Activated T-cell treated with anti-CD3 and anti-CD28 coated beads, Interleukin-2, amount 50 U/mL, for 4 hours (primary cell): ENCODE measurements at regions not wholly inside any gene's neighbourhood (a gene's known extent, or its start where the extent isn't known, plus 50 kb on each side); places are given as distances from the start of the nearest gene placed in this dataset.
"Not testable (repeated sequence)": the region's sequence is repeated elsewhere in the genome, so short reads cannot be mapped to it uniquely, and the experiment has no call there.

Experiments used
- ATAC-seq, 2 donors: fragments of 200-7000 bp; cut with Tn5 transposase; one replicate each; pipeline ENCODE4 v1.10.0; 2021
- DNase-seq: peaks from one replicate; pipeline ENCODE4 v3.0.0-alpha.2; 2020
- H3K27me3 Mint-ChIP-seq: one replicate; pipeline ENCODE4 v1.8.0; 2021; ENCODE audit warnings: low read depth, mixed read lengths
- H3K36me3 Mint-ChIP-seq: one replicate; pipeline ENCODE4 v1.8.0; 2022; ENCODE audit warnings: mixed read lengths; ENCODE audit not compliant: insufficient read depth
- H3K4me1 Mint-ChIP-seq: one replicate; pipeline ENCODE4 v1.8.0; 2021; ENCODE audit warnings: low read depth, mixed read lengths
- H3K4me3 Mint-ChIP-seq: one replicate; pipeline ENCODE4 v1.8.0; 2021; ENCODE audit warnings: mild to moderate bottlenecking, moderate library complexity, mixed read lengths
- H3K9me3 Mint-ChIP-seq: one replicate; pipeline ENCODE4 v1.8.0; 2021; ENCODE audit warnings: mixed read lengths

DNA sequence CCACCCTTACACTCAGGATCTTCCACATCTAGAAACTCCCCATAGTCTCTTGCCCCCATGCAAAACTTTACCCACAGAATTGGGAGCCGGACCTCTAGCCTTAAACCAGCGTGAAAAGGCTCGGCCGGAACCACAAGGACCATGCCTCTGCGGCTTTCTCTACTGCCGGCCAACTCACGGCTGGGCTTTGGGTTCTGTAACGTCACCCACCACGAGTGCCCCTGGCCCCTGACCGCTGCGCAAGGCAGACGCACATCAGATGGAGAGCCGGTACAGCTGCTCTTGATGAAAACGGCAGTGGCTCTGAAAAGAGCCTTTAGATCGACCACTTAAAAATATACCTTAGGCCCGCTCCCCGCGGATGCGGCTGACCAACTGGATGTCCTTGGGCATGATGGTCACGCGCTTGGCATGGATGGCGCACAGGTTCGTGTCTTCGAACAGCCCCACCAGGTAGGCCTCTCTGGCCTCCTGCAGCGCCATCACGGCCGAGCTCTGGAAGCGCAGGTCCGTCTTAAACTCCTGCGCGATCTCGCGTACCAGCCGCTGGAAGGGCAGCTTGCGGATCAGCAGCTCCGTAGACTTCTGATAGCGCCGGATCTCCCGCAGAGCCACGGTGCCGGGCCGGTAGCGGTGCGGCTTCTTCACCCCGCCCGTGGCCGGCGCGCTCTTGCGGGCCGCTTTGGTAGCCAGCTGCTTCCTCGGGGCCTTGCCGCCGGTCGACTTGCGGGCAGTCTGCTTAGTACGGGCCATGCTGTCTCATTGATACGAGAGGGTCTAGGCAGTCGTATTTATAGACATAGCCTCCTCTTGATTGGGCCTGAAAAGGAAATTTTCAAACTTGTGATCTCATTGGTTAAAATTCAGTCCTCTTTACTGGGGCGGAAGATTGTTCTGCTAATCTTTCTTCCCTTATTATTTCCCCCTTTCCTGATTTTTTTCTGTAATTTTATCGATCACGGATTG, 66.3 kb downstream of the FAM72C start:
- DNase-seq, H3K4me1 Mint-ChIP-seq, H3K36me3 Mint-ChIP-seq, H3K9me3 Mint-ChIP-seq, H3K27me3 Mint-ChIP-seq: not testable (repeated sequence)
- peak overlapping the region; percentile 57 for H3K4me3 Mint-ChIP-seq
- ATAC-seq = peak; percentile 38 to 53

DNA sequence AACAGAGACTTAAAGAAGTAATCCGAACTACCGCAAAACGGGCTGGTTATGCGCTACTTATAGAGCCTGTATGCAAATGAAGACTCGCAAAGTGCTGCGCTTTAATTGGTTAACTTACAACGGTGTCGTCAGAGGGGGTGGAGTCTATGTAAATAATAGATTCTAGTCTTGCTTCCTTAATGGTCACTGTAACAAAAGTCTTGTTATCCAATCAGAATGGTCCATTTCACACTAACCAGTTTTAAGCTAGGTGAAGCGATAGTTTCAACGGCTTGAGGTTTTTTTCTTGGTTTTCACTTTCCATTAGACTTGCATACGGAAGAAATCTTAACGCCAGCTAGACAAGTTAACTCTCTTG, 67.2 kb downstream of the FAM72C start:
- not testable (repeated sequence) for H3K4me1 Mint-ChIP-seq, H3K4me3 Mint-ChIP-seq, DNase-seq, H3K27me3 Mint-ChIP-seq, H3K9me3 Mint-ChIP-seq, H3K36me3 Mint-ChIP-seq
- peak; percentile 70 to 71 for ATAC-seq

DNA sequence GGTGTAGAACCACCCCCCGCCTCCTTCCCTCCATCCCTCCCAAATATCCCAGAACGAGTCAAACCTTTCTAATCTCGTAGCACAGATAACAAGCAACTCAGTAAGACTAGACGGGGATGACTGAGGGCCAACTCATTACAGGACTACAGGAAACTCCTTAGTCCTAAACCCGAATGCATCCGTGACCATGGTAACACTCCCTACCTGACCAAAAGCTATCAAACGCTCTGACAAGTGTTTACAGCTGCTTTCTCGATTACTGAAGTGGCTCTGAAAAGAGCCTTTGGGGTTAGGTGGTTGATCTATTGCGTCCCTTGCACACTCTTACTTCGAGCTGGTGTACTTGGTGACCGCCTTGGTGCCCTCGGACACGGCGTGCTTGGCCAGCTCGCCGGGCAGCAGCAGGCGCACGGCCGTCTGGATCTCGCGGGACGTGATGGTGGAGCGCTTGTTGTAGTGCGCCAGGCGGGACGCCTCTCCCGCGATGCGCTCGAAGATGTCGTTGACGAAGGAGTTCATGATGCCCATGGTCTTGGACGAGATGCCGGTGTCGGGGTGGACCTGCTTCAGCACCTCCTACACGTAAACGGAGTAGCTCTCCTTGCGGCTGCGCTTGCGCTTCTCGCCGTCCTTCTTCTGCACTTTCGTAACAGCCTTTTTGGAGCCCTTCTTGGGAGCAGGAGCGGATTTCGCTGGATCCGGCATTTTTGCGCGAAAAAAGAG, 67.7 kb downstream of the FAM72C start:
- not testable (repeated sequence) for H3K9me3 Mint-ChIP-seq, H3K4me1 Mint-ChIP-seq, H3K4me3 Mint-ChIP-seq, H3K27me3 Mint-ChIP-seq, DNase-seq, H3K36me3 Mint-ChIP-seq
- peak; percentile 33 to 38 for ATAC-seq

DNA sequence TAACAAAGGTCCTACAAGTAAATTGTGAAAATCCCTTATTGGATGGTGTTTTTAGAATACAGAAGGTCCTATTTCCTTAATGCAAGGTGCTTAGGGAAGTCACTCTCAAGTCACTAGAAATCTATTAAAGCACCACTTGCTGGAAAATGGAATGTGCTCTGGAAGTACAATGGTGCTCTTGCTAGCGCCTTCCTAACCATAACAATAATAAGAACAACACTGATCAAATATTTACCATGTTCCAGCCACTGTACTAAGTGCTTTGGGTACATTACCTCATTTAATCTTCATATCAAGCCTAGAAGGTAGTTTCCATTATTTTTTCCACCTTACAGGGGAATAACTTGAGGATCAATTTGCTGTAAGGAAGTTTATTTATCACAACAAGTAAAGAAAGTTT, 75.4 kb downstream of the FAM72C start:
- H3K27me3 Mint-ChIP-seq, H3K4me1 Mint-ChIP-seq, ATAC-seq, H3K4me3 Mint-ChIP-seq, H3K9me3 Mint-ChIP-seq, DNase-seq, H3K36me3 Mint-ChIP-seq: not testable (repeated sequence)

- H3K4me3 Mint-ChIP-seq, H3K27me3 Mint-ChIP-seq, H3K36me3 Mint-ChIP-seq, H3K9me3 Mint-ChIP-seq, H3K4me1 Mint-ChIP-seq: not testable (repeated sequence)
- ATAC-seq (peak; percentile 93 to 95), DNase-seq (peak; percentile 72)
Measured at GRCh38 chr1:143884932-143885574, 86.7 kb downstream of the FAM72C start.

- H3K4me1 Mint-ChIP-seq, H3K9me3 Mint-ChIP-seq, H3K27me3 Mint-ChIP-seq, H3K36me3 Mint-ChIP-seq: not testable (repeated sequence)
- DNase-seq (peak; percentile 38), ATAC-seq (peak; percentile 85 to 88)
- H3K4me3 Mint-ChIP-seq = peak overlapping the region; percentile 75
Measured at GRCh38 chr1:143884532-143884931, 87.3 kb downstream of the FAM72C start.

DNA sequence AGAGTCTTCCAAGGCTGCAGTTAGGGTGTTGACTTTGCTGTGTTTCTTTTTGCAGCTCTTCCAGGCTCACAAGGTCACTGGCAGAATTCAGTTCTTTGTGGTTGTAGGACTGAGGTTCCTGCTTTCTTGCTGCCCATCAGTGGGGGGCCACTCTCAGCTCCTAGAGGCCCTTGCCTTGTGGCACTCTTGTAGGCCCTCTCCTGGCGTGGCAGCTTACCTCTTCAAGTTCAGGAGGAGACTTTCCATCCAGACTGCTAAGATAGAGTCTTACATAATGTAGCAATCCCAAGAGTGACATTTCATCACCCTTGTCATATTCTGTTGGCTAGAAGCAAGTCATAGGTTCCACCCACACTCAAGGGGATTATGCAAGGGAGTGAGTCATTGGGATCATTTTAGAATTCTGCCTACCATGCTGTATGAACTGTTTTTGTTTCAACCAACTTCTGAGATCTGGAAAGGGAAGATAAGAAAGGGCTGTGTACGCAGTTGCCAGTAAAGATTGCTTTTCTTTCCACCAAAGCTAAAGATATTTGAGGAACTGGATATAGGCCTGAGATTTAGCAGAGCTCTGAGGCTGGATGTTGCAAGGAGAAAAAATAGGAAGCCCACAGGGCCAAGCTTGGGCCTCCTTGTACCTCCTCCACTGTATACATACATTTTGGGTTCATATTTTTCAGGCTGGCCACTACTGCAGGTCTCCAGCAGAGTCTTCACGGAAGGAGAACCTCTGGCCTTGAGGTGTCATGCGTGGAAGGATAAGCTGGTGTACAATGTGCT, 91.8 kb downstream of the FAM72C start:
- not testable (repeated sequence) for H3K4me3 Mint-ChIP-seq, H3K36me3 Mint-ChIP-seq, H3K9me3 Mint-ChIP-seq, DNase-seq, H3K27me3 Mint-ChIP-seq, H3K4me1 Mint-ChIP-seq
- peak; percentile 25 to 35 for ATAC-seq

DNA sequence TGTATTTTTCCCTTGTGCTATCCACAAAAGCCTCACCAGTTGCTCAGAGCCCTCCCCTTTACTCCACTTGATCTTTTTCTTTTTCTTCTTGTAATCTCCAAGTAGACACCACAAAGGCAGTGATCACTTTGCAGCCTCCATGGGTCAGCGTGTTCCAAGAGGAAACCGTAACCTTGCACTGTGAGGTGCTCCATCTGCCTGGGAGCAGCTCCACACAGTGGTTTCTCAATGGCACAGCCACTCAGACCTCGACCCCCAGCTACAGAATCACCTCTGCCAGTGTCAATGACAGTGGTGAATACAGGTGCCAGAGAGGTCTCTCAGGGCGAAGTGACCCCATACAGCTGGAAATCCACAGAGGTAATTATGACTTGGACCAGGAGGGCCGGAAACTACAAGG, 95.8 kb downstream of the FAM72C start:
- not testable (repeated sequence) for H3K9me3 Mint-ChIP-seq, H3K4me3 Mint-ChIP-seq, H3K36me3 Mint-ChIP-seq, DNase-seq, H3K27me3 Mint-ChIP-seq, H3K4me1 Mint-ChIP-seq, ATAC-seq

GRCh38 chr1:143874625-143875024, 97.2 kb downstream of the FAM72C start:
- H3K9me3 Mint-ChIP-seq, ATAC-seq, H3K27me3 Mint-ChIP-seq, H3K4me3 Mint-ChIP-seq, H3K4me1 Mint-ChIP-seq, DNase-seq, H3K36me3 Mint-ChIP-seq: not testable (repeated sequence)

GRCh38 chr1:143873650-143874049, 98.1 kb downstream of the FAM72C start:
- ATAC-seq = peak; percentile 59 to 66
- not testable (repeated sequence) for H3K36me3 Mint-ChIP-seq, H3K9me3 Mint-ChIP-seq, H3K27me3 Mint-ChIP-seq, H3K4me3 Mint-ChIP-seq, H3K4me1 Mint-ChIP-seq, DNase-seq

DNA sequence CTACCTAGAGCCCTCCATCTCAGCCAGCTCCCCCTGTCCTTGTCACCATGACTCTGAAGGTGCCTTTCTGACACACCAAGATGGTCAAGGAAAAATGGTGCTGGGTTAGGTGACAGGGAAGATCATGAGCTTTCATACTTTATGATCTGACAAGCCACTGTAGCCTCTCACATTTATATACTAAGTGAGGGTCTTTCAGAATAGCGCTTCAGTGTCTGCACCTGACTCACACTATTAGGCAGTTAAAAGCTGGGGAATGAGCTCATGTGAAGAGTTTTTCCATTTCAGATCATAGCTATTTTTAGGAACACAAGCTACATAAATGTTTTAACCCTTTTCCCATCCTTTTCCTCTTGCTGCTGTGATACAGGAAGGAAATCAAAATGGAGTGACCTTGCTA, 101.4 kb downstream of the FAM72C start:
- not testable (repeated sequence) for H3K4me1 Mint-ChIP-seq, H3K36me3 Mint-ChIP-seq, H3K9me3 Mint-ChIP-seq, DNase-seq, H3K27me3 Mint-ChIP-seq, H3K4me3 Mint-ChIP-seq, ATAC-seq

- not testable (repeated sequence) for H3K36me3 Mint-ChIP-seq, H3K4me3 Mint-ChIP-seq, H3K27me3 Mint-ChIP-seq, H3K4me1 Mint-ChIP-seq, DNase-seq, H3K9me3 Mint-ChIP-seq, ATAC-seq
Measured at GRCh38 chr1:143867590-143868220, 104.1 kb downstream of the FAM72C start.

DNA sequence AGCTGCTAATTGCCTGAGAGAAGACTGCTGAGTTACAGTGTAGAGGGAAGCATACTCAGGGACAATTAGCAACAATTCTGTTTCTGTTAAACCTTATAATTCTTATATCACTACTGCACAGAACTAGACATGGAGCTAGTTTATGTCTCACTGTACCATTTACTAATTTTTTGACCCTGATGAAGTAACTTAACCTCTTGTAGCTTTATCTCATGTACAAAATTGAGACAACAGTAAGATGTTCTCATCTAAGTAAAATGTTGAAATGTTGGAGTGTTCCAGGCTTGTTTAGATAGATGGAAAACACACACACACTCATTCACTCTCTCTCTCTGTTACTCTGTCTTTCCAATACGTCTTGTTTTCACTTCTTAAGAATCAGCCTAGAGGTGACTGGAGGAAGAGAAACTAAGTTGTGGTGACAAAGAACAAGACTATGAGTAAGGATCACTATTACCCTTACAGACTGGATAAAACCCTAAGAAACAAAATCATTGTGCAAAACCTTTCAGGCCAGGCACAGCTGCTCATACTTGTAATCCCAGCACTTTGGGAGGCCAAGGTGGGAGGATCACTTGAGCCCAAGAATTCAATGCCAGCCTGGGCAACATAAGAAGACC, 107.8 kb downstream of the FAM72C start:
- not testable (repeated sequence) for H3K4me3 Mint-ChIP-seq, H3K27me3 Mint-ChIP-seq, H3K9me3 Mint-ChIP-seq, DNase-seq, H3K36me3 Mint-ChIP-seq, H3K4me1 Mint-ChIP-seq
- peak; percentile 90 to 93 for ATAC-seq
